Bronchial epithelial cell (primary cell): ENCODE measurements at regions not wholly inside any gene's neighbourhood (a gene's known extent, or its start where the extent isn't known, plus 50 kb on each side); places are given as distances from the start of the nearest gene placed in this dataset.

ENCODE experiments used
- DNase-seq: peaks from one replicate; pipeline ENCODE4 v3.0.0-alpha.2; 2010; ENCODE audit warnings: low read depth
- FAIRE-seq: peaks from 2 replicates; lab custom pipeline; 2011; peaks lifted over from hg19 to GRCh38; lab: Jason Lieb, UNC
- H3K27me3 ChIP-seq: 2 replicates; pipeline ENCODE4 v1.5.1; 2011; ENCODE audit warnings: low read length; ENCODE audit not compliant: control insufficient read depth, insufficient read depth
- H3K36me3 ChIP-seq: 2 replicates; pipeline ENCODE4 v1.5.1; 2011; ENCODE audit warnings: low read length; ENCODE audit not compliant: control insufficient read depth, insufficient read depth
- H3K4me3 ChIP-seq: 2 replicates; pipeline ENCODE4 v1.5.1; 2011; ENCODE audit warnings: mild to moderate bottlenecking, low read depth, low read length, control low read depth
- TF ChIP-seq, protein P1 (sequence below): IDR thresholded peaks from 2 replicates; pipeline ENCODE4 v1.5.1; 2011; ENCODE audit warnings: mild to moderate bottlenecking, moderate library complexity, low read length, control low read depth, inconsistent platforms; ENCODE audit not compliant: insufficient read depth, severe bottlenecking

DNA sequence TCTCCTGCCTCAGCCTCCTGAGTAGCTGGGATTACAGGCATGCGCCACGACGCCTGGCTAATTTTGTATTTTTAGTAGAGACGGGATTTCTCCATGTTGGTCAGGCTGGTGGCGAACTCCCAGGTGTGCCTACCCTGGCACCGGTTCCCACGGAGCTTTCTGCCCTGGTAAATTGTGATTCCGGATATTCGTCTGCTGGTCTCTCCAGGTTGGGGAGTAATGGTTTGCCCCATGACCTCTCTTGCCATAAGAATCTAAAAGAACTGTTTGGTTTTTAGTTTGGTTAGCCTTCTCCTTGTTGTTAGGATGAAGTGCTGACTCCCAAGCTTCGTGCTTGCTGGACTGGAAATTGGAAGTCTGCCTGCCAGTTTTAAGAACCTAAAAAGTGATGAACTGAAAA lies 223.8 kb downstream of the BCAS1 start:
- Histone ChIP-seq H3K4me3 (no peak overlapping the region), H3K27me3 (no peaks in the 10 kb centered on the region), H3K36me3 (no peaks in the 10 kb centered on the region)
- TF ChIP-seq, protein P1, sequence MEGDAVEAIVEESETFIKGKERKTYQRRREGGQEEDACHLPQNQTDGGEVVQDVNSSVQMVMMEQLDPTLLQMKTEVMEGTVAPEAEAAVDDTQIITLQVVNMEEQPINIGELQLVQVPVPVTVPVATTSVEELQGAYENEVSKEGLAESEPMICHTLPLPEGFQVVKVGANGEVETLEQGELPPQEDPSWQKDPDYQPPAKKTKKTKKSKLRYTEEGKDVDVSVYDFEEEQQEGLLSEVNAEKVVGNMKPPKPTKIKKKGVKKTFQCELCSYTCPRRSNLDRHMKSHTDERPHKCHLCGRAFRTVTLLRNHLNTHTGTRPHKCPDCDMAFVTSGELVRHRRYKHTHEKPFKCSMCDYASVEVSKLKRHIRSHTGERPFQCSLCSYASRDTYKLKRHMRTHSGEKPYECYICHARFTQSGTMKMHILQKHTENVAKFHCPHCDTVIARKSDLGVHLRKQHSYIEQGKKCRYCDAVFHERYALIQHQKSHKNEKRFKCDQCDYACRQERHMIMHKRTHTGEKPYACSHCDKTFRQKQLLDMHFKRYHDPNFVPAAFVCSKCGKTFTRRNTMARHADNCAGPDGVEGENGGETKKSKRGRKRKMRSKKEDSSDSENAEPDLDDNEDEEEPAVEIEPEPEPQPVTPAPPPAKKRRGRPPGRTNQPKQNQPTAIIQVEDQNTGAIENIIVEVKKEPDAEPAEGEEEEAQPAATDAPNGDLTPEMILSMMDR = no peak
- no peak for FAIRE-seq
- no peak for DNase-seq

DNA sequence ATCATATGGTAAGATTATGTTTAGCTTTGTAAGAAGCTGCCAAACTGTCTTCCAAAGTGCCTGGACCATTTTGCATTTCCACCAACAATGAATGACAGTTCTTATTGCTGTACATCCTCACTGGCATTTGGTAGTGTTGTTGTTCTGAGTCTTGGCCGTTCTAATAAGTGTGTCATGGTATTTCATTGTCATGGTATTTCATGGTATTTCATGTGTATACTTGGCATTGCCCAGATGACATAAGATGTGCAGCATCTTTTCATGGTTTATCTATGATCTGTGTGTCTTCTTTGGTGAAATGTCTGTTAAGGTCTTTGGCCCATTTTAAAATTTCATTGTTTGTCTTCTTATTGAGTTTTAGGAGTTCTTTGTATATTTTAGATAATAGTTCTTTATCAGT lies 224.4 kb downstream of the BCAS1 start:
- no peaks in the 10 kb centered on the region for H3K27me3 ChIP-seq
- no peak overlapping the region for H3K4me3 ChIP-seq
- FAIRE-seq (no peak), DNase-seq (no peak)
- no peaks in the 10 kb centered on the region for H3K36me3 ChIP-seq
- TF ChIP-seq, protein P1 = no peak

DNA sequence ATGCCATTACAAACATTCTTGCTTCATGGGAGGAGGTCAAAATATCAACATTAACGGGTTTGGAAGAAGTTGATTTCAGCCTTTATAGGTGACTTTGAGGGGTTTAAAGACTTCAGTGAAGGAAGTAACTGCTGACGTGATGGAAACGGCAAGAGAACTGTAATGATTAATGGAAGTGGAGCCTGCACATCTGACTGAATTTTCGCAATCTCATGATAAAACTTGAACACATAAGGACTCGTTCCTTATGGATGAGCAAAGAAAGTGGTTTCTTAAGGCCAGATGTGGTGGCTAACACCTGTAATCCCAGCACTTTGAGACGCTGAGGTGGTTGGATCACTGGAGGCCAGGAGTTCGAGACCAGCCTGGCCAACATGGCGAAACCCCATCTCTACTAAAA lies 226.1 kb downstream of the BCAS1 start:
- Histone ChIP-seq H3K4me3 (no peak overlapping the region), H3K36me3 (no peaks in the 10 kb centered on the region), H3K27me3 (no peaks in the 10 kb centered on the region)
- DNase-seq = no peak
- FAIRE-seq = no peak
- TF ChIP-seq, protein P1 = no peak

DNA sequence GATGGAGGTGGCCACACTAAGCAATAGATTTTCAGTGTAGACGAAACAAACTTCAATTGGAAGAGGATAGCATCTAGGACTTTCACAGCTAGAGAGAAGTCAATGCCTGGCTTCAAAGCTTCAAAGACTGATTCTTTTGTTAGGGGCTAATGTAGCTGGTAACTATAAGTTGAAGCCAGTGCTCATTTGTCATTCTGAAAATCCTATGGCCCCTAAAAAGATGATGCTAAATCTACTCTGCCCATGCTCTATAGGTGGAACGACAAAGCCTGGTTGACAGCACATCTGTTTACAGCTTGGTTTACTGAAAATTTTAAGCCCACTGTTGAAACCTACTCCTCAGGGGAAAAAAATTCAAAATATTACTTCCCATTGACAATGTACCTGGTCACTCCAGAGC lies 226.7 kb downstream of the BCAS1 start:
- TF ChIP-seq, protein P1 = no peak
- DNase-seq (no peak), FAIRE-seq (no peak)
- no peaks in the 10 kb centered on the region for H3K27me3 ChIP-seq
- no peak overlapping the region for H3K4me3 ChIP-seq
- H3K36me3 ChIP-seq = no peaks in the 10 kb centered on the region

DNA sequence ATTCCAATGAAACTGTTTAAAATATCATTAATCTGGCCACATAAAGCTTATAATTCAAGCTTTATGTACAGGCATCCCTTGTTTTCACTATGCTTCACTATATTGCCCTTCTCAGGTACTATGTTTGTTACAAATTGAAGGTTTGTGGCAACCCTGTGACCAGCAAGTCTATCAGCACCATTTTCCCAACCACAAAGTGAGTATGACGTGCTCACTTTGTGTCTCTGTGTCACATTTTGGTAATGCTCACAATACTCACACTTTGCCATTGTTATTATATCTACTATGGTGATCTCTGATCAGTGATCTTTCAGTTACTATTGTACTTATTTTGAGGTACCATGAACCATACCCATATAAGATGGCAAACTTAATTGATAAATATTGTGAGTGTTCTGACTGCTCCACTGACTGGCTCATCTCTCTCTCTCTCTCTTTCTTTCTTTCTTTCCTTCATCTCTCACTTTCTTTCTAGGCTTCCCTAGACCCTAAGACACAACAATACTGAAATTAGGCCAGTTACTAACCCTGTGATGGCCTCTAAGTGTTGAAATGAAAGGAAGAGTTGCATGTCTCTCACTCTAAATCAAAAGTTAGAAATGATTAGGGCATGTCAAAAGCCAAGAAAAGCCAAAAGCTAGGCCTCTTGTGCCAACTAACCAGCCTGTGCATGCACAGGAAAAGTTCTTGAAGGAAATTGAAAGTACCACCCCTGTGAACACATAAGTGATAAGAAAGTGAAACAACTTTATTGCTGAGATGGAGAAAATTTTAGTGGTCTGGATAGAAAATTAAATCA lies 227.9 kb downstream of the BCAS1 start:
- FAIRE-seq (no peak), DNase-seq (no peak)
- TF ChIP-seq, protein P1 = no peak

DNA sequence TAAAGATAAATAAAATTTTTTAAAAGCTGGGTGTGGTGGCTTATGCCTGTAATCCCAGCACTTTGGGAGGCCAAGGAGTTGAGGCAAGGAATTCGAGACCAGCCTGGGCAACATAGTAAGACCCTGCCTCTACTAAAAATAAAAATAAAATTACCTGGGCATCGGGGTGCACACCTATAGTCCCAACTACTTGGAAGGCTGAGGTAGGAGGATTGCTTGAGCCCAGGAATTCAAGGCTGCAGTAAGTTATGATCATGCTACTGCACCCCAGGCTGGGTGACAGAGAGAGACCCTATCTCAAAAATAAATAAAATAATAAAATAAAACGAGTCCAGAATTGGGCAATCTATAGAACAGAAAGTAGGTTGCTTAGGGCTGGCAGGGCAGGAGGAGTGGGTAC lies 228.7 kb downstream of the BCAS1 start:
- Histone ChIP-seq H3K36me3 (no peaks in the 10 kb centered on the region), H3K4me3 (no peak overlapping the region), H3K27me3 (no peaks in the 10 kb centered on the region)
- FAIRE-seq (no peak), DNase-seq (no peak)
- TF ChIP-seq, protein P1 = no peak

More for the DNA sequence above, 227.9 kb downstream of the BCAS1 start:
- Histone ChIP-seq H3K4me3 (no peak overlapping the region), H3K36me3 (no peaks in the 10 kb centered on the region), H3K27me3 (no peaks in the 10 kb centered on the region)
